Left ventricle myocardium inferior (tissue), 1 donor: ENCODE measurements at regions not wholly inside any gene's neighbourhood (a gene's known extent, or its start where the extent isn't known, plus 50 kb on each side); places are given as distances from the start of the nearest gene placed in this dataset.
"Not testable (repeated sequence)": the region's sequence is repeated elsewhere in the genome, so short reads cannot be mapped to it uniquely, and the experiment has no call there.

Experiments used
- DNase-seq: peaks from one replicate; pipeline ENCODE4 v3.0.0-alpha.2; 2020
- H3K27ac ChIP-seq: fragments of 200-600 bp; replicated peaks from 2 replicates; pipeline ENCODE4 v1.8.0; 2021
- H3K27me3 ChIP-seq: fragments of 200-600 bp; 2 replicates; pipeline ENCODE4 v1.8.0; 2021; ENCODE audit warnings: low read depth
- H3K36me3 ChIP-seq: fragments of 200-600 bp; 2 replicates; pipeline ENCODE4 v1.8.0; 2021
- H3K4me1 ChIP-seq: fragments of 200-600 bp; 2 replicates; pipeline ENCODE4 v1.8.0; 2021
- H3K4me3 ChIP-seq: fragments of 200-600 bp; 2 replicates; pipeline ENCODE4 v1.8.0; 2021; ENCODE audit warnings: mild to moderate bottlenecking, moderate library complexity
- H3K9me3 ChIP-seq: fragments of 200-600 bp; replicated peaks from 2 replicates; pipeline ENCODE4 v1.8.0; 2021
- intact Hi-C: fragments of 100-400 bp; cut with micrococcal nuclease; formaldehyde crosslinking; loops from one replicate; pipeline ENCODE4 v1.11.0; 2022
- TF ChIP-seq, protein P1 (sequence below): fragments of 200-600 bp; IDR thresholded peaks from 2 replicates; pipeline ENCODE4 v1.8.0; 2021; ENCODE audit warnings: antibody characterized with exemption, mild to moderate bottlenecking, borderline replicate concordance
- donor health status: DM: no; HTN: yes; CAD: no; lungs with severe emphysema.

DNA sequence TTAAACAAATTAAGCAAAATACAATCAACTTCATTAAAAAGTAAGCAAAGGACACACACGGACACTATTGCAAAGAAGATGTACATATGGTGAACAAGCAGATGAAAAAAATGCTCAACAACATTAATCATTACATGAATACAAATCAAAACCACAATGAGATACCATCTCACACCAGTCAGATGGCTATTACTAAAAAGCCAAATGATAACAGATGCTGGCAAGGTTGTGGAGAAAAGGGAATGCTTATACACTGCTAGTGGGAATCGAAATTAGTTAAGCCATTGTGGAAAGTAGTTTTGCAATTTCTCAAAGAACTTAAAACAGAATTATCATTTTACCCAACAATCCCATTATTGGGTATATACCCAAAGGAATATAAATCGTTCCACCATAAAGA, 636.2 kb upstream of the ST8SIA4 start:
- Histone ChIP-seq H3K27ac (no peak overlapping the region), H3K9me3 (peaks cover 16% of the 10 kb centered on the region), H3K4me3 (no peak overlapping the region), H3K36me3 (no peaks in the 10 kb centered on the region), H3K27me3 (no peaks in the 10 kb centered on the region), H3K4me1 (no peaks in the 10 kb centered on the region)
- no peak for DNase-seq
- TF ChIP-seq, protein P1, sequence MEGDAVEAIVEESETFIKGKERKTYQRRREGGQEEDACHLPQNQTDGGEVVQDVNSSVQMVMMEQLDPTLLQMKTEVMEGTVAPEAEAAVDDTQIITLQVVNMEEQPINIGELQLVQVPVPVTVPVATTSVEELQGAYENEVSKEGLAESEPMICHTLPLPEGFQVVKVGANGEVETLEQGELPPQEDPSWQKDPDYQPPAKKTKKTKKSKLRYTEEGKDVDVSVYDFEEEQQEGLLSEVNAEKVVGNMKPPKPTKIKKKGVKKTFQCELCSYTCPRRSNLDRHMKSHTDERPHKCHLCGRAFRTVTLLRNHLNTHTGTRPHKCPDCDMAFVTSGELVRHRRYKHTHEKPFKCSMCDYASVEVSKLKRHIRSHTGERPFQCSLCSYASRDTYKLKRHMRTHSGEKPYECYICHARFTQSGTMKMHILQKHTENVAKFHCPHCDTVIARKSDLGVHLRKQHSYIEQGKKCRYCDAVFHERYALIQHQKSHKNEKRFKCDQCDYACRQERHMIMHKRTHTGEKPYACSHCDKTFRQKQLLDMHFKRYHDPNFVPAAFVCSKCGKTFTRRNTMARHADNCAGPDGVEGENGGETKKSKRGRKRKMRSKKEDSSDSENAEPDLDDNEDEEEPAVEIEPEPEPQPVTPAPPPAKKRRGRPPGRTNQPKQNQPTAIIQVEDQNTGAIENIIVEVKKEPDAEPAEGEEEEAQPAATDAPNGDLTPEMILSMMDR = no peak
- intact Hi-C loops = no loop called here

DNA sequence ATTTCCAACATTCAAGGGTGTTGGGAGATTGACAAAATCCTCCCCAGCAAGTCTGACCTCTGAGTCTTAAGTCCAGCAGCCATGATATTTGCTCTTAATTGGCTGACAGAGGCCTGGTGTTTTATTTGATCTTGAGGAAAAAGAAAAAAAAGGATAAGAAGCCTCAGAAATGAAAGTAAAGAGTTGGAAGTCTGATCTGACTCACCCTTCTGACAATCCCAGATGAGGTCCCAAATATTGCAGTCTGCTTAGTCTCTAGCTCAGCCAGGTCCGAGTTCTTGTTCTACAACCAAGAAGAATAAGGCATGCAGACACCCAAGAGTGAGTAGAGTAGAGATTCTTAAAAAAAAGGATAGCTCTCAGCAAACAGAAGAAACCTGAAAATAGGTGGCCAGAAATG, 632.5 kb upstream of the ST8SIA4 start:
- Histone ChIP-seq H3K27me3 (no peaks in the 10 kb centered on the region), H3K4me3 (no peak overlapping the region), H3K9me3 (peaks cover 5% of the 10 kb centered on the region), H3K4me1 (no peaks in the 10 kb centered on the region), H3K27ac (no peak overlapping the region), H3K36me3 (no peaks in the 10 kb centered on the region)
- TF ChIP-seq, protein P1 = no peak
- DNase-seq = no peak
- intact Hi-C loops = no loop called here

DNA sequence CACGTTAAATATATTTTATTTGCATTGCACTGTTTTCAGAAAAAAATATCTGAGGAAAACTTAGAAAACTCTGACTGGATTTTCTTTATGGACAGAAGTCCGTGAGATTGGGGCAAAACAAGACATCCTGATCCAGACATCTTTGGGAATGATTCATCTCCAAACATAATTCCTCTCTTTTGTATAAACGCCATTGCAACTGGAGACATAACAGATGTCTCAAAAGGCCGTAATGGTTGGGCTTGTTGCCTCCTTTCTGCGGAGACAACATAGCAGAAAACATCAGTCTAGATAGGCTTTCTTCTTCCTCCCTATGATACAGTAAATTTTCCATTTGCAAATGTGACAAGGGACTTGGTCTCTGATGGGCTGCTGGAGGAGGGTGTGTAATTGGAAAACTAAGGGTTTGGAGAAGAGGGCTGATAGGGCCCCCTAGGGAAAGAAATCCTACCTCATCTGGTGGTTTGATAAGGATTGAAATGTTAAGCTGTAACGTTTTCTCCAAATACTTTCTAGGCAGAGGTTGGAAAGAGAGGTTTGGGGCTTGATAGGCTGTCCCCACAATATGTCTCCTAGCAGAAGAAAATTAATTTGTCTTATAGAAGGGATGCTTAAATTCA, 631.5 kb upstream of the ST8SIA4 start:
- no peaks in the 10 kb centered on the region for H3K27me3 ChIP-seq
- H3K36me3 ChIP-seq = no peaks in the 10 kb centered on the region
- TF ChIP-seq, protein P1 = no peak
- intact Hi-C loops = no loop called here
- H3K27ac ChIP-seq = no peak overlapping the region
- peaks cover 5% of the 10 kb centered on the region for H3K9me3 ChIP-seq
- no peak for DNase-seq
- H3K4me1 ChIP-seq = no peaks in the 10 kb centered on the region
- H3K4me3 ChIP-seq = no peak overlapping the region

DNA sequence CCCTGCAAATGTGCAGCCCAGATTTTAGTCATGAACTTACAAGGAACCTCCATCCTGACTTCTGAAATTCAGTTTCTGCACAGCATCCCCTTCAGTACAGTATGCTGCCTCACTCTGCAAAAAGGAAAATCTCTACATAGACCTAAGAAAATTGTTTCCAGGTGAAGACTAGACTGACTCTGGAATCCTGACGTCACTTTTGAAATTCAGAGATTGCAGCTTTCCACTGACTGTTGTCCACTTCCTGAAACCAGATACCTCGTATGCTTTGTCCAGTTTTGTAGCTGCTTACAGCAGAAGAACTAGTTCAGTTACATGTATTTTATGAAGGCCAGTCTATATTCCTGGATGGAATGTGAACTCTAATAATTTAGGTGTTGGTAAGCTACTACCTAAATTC, 629.3 kb upstream of the ST8SIA4 start:
- H3K27me3 ChIP-seq = no peaks in the 10 kb centered on the region
- intact Hi-C loops = no loop called here
- H3K4me3 ChIP-seq = no peak overlapping the region
- no peaks in the 10 kb centered on the region for H3K36me3 ChIP-seq
- H3K9me3 ChIP-seq = no peaks in the 10 kb centered on the region
- no peaks in the 10 kb centered on the region for H3K4me1 ChIP-seq
- DNase-seq = no peak
- TF ChIP-seq, protein P1 = no peak
- H3K27ac ChIP-seq = no peak overlapping the region

DNA sequence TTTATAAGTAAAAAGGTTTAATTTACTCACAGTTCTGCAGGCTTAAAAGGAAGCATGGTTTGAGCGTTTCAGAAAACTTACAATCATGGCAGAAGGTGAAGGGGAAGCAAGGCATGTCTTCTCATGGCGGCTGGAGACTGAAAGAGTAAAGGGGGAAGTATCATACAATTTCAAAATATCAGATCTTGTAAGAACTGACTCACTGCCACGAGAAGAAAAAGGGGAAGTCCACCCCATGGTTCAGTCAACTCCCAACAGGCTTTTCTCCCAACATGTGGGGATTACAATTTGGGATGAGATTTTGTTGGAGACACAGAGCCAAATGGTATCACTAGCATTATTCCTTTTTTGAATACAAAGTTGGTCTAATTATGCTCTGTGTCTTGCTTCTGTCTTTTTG, 627.9 kb upstream of the ST8SIA4 start:
- H3K4me1 ChIP-seq = no peaks in the 10 kb centered on the region
- intact Hi-C loops = no loop called here

DNA sequence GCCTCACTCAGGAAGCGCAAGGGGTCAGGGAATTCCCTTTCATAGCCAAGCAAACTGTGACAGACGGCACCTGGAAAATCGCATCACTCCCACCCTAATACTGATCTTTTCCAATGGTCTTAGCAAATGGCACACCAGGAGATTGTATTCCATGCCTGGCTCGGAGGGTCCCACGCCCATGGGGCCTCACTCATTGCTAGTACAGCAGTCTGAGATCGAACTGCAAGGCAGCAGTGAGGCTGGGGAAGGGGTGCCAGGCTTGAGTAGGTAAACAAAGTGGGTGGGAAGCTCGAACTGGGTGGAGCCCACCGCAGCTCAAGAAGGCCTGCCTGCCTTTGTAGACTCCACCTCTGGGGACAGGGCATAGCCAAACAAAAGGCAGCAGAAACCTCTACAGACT, 626.0 kb upstream of the ST8SIA4 start:
- H3K4me3 ChIP-seq, H3K27ac ChIP-seq, DNase-seq: not testable (repeated sequence)

More for the DNA sequence above, 627.9 kb upstream of the ST8SIA4 start:
- peaks cover 7% of the 10 kb centered on the region for H3K9me3 ChIP-seq
- DNase-seq = no peak
- H3K4me3 ChIP-seq = no peak overlapping the region
- TF ChIP-seq, protein P1 = no peak
- no peaks in the 10 kb centered on the region for H3K27me3 ChIP-seq
- H3K36me3 ChIP-seq = no peaks in the 10 kb centered on the region
- H3K27ac ChIP-seq = no peak overlapping the region

More for the DNA sequence above, 626.0 kb upstream of the ST8SIA4 start:
- intact Hi-C loops, H3K4me1 ChIP-seq, H3K27me3 ChIP-seq, H3K36me3 ChIP-seq, H3K9me3 ChIP-seq: not testable (repeated sequence)
